ENCODE measurements at regions not wholly inside any gene's neighbourhood (a gene's known extent, or its start where the extent isn't known, plus 50 kb on each side); places are given as distances from the start of the nearest gene placed in this dataset.

- DNase-seq (ENCODE audit: low read depth), result no peak
- TF ChIP-seq CTCF (IDR thresholded peaks at IDR 0.05; ENCODE audit: low read length, missing control alignments), result no peak
- H3K4me3 ChIP-seq (replicated peaks; ENCODE audit: low read depth, low read length), result no peak overlapping the region
Measured at GRCh38 chr6:77299931-77300330, 163.4 kb downstream of the HTR1B start.

- H3K4me3 ChIP-seq (replicated peaks; ENCODE audit: low read depth, low read length), result no peak overlapping the region
- TF ChIP-seq CTCF (IDR thresholded peaks at IDR 0.05; ENCODE audit: low read length, missing control alignments), result no peak
- peak; percentile 23 for DNase-seq (ENCODE audit: low read depth)
Measured at GRCh38 chr6:77298283-77298682, 165.0 kb downstream of the HTR1B start.

GRCh38 chr6:77292564-77293546 is 170.4 kb downstream of the HTR1B start:
- TF ChIP-seq CTCF (IDR thresholded peaks at IDR 0.05; ENCODE audit: low read length, missing control alignments), result no peak
- H3K4me3 ChIP-seq (replicated peaks; ENCODE audit: low read depth, low read length), result peak overlapping the region; percentile 1
- peak; percentile 91 for DNase-seq (ENCODE audit: low read depth)

GRCh38 chr6:77290798-77291197 is 172.5 kb downstream of the HTR1B start:
- no peak overlapping the region for H3K4me3 ChIP-seq (replicated peaks; ENCODE audit: low read depth, low read length)
- no peak for TF ChIP-seq CTCF (IDR thresholded peaks at IDR 0.05; ENCODE audit: low read length, missing control alignments)
- DNase-seq (ENCODE audit: low read depth), result peak; percentile 16

GRCh38 chr6:77286541-77286940 is 176.8 kb downstream of the HTR1B start:
- no peak for TF ChIP-seq CTCF (IDR thresholded peaks at IDR 0.05; ENCODE audit: low read length, missing control alignments)
- no peak for DNase-seq (ENCODE audit: low read depth)
- no peak overlapping the region for H3K4me3 ChIP-seq (replicated peaks; ENCODE audit: low read depth, low read length)

GRCh38 chr6:77273929-77274328 is 189.4 kb downstream of the HTR1B start:
- TF ChIP-seq CTCF (IDR thresholded peaks at IDR 0.05; ENCODE audit: low read length, missing control alignments), result no peak
- DNase-seq (ENCODE audit: low read depth), result no peak
- no peak overlapping the region for H3K4me3 ChIP-seq (replicated peaks; ENCODE audit: low read depth, low read length)

Data from fibroblast of pulmonary artery (primary cell).